GM12872 (cell line): ENCODE measurements at regions not wholly inside any gene's neighbourhood (a gene's known extent, or its start where the extent isn't known, plus 50 kb on each side); places are given as distances from the start of the nearest gene placed in this dataset.

ENCODE experiments used
- TF ChIP-seq, protein P1 (sequence below): IDR thresholded peaks from 3 replicates; pipeline ENCODE4 v1.5.1; 2011; ENCODE audit warnings: low read depth, mild to moderate bottlenecking, low read length, moderate library complexity; ENCODE audit not compliant: insufficient read depth

DNA sequence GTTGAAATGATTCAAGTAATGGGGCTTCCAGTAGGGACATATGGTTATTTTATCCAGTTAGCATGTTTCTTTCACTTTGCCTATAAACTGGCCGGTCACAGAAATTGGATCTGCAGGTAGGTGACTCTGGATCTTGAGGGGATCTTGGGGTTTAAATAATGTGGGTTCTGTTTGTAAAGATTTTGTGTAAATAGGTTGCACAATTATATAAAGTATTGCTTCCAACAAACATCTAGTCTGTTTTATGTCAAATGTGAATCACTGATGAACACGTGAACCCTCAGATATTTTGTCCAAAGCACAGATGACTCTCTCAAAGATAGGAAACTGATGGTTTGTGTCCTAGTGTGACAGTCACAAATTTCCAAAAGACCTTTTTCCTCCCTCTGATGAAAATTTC is 98.4 kb downstream of the ZIC5 start:
- TF ChIP-seq, protein P1, sequence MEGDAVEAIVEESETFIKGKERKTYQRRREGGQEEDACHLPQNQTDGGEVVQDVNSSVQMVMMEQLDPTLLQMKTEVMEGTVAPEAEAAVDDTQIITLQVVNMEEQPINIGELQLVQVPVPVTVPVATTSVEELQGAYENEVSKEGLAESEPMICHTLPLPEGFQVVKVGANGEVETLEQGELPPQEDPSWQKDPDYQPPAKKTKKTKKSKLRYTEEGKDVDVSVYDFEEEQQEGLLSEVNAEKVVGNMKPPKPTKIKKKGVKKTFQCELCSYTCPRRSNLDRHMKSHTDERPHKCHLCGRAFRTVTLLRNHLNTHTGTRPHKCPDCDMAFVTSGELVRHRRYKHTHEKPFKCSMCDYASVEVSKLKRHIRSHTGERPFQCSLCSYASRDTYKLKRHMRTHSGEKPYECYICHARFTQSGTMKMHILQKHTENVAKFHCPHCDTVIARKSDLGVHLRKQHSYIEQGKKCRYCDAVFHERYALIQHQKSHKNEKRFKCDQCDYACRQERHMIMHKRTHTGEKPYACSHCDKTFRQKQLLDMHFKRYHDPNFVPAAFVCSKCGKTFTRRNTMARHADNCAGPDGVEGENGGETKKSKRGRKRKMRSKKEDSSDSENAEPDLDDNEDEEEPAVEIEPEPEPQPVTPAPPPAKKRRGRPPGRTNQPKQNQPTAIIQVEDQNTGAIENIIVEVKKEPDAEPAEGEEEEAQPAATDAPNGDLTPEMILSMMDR: no peak

DNA sequence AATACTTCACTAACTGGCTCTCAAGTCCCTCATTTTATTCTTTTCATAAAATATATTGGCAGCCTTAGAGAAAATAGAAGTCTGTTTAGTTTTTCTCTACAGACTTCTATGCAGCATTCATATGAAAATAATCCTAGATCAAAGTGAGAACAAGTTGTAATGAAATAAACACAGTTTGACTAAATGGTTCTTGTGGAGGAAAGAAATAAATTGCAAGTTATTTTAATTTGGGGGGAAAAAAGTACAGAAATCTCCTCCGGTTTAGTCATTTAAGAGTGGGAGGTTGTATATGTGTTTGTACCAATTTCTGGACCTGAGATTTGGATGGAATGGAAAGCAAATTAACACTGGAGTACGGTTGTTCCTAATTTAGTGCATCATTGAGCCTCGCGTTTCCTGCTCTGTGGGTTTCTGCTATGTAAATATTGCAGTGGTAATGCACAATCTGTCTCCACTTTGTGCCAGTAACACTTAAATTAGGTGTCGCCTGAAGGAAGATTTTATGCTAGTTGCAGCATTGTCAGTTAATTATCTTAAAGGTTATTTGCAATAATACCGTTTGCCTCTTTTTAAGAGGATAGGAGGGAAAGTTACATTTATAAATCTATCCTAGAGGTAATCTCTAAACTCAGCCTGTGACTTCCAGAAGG is 100.2 kb downstream of the ZIC5 start:
- TF ChIP-seq, protein P1: no peak

DNA sequence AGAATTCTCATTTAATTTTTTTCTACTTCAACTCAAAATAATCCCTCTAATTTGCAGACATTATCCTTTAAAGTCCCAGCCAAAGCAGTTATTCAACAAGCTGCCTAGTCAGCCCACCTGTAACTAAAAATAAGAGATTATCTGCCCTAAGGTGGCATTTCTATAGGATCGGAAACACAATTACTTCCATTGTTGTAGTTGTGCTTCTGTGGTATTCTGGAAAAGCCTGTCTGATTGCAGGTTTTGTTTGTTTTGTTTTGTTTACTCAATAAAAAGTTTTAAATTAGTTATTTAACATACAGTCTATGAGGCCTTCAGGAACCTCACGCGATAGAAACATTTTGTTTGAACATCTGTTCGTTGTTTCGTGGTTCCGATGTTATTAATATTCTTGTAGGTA is 101.0 kb downstream of the ZIC5 start:
- TF ChIP-seq, protein P1: no peak

DNA sequence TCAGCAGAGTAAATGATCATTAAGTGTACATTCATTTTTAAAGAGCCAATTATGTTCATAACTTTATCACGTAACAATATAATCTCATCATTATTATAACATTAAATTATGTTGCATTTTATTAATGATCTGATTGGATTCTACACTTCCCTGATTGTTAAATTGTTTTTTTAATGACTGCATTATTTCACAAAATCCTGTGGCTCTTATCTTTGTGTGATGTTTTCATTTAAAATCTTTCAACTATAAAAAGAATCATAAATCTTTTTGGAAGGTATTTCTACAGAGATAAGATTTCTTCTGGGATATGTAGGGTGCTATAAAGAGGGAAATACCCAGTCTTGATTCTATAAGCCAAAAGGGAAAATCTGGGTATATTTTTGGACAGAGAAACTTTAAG is 101.7 kb downstream of the ZIC5 start:
- TF ChIP-seq, protein P1: no peak

DNA sequence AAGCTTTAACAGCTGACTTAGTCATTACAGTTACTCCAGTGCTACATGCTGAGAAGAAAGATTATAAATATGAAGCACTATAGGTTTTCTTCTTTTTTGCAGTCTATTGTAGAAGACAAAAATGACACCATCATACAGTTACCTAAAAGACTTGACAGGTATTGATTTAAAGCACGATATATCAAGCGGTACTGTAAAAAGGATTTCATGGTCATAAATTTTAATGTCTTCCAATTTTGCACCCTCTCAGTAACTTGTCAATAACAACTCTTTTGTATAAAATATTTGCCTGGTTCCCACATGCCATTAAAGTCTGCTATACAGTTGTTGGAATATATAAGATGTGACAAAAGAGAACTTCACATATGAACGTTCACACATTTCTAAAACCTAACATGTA is 102.8 kb downstream of the ZIC5 start:
- TF ChIP-seq, protein P1: no peak

DNA sequence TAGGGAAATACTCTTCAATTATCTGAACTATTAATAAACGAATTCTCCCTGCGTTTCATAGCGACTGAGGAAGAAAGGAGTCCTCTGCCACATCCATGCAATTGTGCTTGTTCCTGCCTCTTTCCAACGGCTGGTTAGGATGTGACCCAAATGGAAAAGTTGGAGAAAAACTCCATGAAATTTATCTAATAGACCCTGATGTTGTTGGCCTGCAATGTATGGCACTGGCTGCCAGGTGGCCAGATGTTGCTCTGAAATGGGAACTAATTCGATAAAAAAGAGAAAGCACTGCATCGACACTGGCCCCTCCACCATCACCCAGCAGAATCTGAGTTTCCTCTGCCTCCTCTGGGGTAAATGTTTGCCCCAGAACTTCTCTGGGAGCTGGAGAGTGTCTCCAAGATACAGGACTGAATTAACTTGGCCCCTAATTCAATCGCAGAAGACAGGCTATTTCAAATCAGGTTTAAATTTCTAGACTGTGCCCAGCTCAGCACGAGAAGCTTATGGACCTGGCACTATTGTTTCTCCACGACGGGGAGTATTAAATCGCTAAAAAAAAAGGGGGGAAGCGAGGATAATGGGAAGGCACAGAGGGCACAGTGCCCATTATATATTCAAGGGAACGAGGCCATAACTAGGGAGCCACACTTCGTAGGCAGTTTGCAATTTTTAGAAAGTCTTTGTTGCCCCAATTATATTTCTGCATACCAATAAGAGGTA is 103.9 kb downstream of the ZIC5 start:
- TF ChIP-seq, protein P1: no peak

DNA sequence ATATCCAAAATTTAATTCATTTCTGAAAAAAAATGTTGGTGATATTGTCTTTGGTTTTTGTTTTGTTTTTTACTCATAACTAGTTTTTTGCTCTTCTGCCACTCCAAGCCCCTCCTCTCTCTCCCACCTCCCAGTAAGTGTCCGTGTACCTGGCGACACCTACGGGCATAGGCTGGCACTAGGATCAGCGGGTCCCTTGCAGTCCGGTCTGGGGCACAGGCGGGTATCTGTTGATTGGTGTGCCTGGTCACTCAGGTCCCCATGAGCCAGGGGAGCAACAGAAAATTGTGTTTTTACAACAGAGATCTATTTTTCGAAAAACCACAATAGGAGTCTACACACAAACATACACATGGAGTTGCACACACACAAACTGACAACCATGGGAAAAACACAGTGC is 104.8 kb downstream of the ZIC5 start:
- TF ChIP-seq, protein P1: no peak
